Testis (tissue), 2 donors: ENCODE measurements at regions not wholly inside any gene's neighbourhood (a gene's known extent, or its start where the extent isn't known, plus 50 kb on each side); places are given as distances from the start of the nearest gene placed in this dataset.

Experiments used
- CTCF ChIP-seq, 3 experiments: fragments of 450-650 bp in 2 of 3; fragments of 200-600 bp in 1 of 3; sonication (generic) in 1 of 3; IDR thresholded peaks; one replicate each; pipeline ENCODE4 v1.5.1; 2016 to 2019; ENCODE audit warnings: antibody characterized with exemption in 3 of 3, mild to moderate bottlenecking in 2 of 3, moderate library complexity in 1 of 3
- POLR2A ChIP-seq: fragments of 450-650 bp; IDR thresholded peaks from one replicate; pipeline ENCODE4 v1.6.1; 2017; ENCODE audit warnings: antibody characterized with exemption, mild to moderate bottlenecking, moderate library complexity

- TF ChIP-seq CTCF (IDR thresholded peaks at IDR 0.05), result no peak
- TF ChIP-seq POLR2A, result no peak
Observed at GRCh38 chr1:209265301-209265700, 318.2 kb upstream of the CAMK1G start.
